GM18907 (cell line): ENCODE measurements at regions not wholly inside any gene's neighbourhood (a gene's known extent, or its start where the extent isn't known, plus 50 kb on each side); places are given as distances from the start of the nearest gene placed in this dataset.

Experiments used
- ATAC-seq: cut with Tn5 transposase; IDR thresholded peaks from one replicate; pipeline ENCODE4 v1.9.1; 2021; ENCODE audit warnings: mild to moderate bottlenecking, moderate library complexity; ENCODE audit not compliant: unreplicated experiment

DNA sequence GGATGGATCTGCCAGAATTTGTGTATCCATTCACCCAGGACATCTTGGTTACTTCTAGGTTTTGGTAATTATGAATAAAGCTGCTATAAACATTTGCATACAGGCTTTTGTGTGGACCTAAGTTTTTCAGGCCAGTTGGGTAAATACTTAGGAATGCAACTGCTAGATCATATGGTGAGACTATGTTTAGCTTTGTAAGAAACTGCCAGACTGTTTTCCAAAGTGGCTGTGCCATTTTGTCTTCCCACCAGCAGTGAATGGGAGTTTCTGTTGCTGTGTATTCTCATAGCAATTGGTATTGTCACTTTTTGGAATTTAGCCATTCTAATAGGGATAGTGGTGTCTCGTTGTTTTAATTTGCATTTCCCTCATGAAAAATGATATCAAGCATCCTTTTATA is 133.0 kb downstream of the KIF26A start:
- no peak for ATAC-seq

DNA sequence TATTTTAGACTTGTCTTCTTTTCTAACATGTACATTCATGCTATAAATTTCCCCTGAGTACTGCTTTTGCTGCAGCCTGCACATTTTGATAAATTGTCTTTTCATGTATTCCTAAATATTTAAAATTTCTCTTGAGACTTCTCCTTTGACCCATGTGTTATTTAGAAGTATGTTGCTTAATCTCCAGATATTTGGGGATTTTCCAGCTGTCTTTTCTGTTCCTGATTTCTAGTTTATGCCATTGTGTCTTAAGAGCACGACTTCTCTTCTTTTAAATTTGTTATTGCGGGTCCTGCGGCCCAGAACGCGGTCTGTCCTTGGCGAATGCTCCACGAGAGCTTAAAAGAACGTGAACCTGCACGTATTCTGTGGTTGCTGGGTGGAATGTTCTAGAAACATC is 136.4 kb downstream of the KIF26A start:
- no peak for ATAC-seq

DNA sequence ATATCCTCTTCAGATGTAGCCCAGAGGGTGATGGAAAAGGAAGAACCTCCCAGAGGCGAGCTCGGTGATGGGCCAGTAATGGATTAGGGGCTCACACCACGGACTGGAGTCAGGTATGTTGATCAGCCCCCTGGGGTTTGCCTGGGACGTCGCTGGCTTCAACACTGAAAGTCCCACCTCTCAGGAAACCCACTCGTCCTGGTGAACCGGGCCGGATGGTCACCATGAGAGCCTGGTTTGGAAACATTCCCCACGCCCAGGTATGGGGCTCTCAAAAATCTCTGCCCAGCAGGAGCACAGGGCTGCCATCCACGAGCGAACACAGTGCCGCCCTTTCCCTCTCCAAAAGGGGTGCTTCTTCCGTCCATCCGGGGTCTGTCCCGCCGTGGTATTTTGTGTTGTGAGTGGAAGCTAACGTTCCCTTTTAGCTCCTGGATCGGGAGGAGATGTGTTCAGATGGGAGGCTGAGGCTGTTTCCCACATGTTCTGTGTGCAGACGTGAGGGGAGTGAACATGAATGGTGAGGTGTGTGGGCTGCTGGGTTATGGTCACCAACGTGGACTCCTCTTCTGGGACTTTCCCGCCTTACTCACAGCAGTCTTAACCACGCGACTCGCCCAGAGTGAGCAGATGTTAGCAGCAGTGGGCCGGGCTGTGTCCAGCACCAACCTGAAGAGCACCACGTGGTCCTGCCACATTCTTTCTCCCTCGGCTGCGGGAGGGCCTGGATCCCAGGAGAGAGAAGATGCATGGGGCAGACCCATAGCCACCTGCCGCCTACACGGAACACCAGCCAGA is 139.2 kb downstream of the KIF26A start:
- no peak for ATAC-seq

DNA sequence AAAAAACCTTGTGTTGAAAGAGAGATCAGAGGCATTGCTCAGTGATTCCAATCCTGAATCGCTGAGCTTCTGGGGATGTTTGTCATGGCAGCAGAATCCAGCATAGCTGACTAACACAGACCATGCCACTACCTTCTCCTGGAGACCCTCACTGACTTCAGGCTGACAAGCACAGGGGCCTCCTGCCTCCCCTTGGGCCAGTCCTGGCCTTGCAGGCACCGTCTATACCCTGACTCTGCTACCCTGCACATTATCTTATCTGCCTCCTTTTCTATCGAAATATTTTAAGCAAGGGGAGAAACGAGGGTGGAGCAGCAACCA is 139.8 kb downstream of the KIF26A start:
- ATAC-seq: no peak

DNA sequence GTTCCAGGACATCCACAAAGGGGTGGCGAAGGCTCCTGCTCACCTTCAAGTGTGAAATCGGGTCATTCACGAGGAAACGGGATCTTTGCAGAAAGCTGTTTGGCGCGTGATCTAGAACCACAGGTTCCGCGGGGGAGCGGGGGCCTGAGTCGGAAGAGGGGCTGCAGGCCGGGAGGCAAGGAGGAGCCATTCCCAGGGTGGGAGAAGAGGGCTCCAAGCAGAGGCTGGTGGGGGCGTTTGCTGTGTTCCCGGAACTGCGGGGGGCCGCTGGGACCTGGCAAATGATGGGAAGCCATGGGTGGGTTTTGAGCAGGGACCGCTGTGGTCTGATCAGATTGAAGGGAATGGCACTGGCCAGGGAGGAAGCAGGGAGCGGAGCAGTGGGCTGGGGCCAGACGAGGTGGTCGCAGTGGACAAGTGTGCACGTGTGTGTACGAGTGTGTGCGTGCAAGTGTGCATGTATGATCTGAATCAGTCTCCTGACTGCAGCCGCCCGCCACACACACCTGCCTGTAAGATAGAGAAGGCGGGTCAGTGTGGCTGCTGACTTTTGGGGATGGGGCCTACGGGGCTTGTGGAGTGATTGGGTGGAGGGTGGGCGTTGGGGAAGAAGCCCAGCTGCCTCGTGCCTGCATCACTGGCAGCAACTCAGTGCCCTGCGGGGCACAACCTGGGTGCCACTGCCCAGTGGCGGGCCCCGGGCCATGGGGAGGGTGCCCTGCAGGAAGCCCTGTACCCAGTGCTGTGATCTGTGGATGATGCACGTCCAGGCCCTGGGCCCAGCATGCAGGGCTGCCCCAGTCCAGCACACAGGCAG is 141.9 kb downstream of the KIF26A start:
- ATAC-seq: no peak

DNA sequence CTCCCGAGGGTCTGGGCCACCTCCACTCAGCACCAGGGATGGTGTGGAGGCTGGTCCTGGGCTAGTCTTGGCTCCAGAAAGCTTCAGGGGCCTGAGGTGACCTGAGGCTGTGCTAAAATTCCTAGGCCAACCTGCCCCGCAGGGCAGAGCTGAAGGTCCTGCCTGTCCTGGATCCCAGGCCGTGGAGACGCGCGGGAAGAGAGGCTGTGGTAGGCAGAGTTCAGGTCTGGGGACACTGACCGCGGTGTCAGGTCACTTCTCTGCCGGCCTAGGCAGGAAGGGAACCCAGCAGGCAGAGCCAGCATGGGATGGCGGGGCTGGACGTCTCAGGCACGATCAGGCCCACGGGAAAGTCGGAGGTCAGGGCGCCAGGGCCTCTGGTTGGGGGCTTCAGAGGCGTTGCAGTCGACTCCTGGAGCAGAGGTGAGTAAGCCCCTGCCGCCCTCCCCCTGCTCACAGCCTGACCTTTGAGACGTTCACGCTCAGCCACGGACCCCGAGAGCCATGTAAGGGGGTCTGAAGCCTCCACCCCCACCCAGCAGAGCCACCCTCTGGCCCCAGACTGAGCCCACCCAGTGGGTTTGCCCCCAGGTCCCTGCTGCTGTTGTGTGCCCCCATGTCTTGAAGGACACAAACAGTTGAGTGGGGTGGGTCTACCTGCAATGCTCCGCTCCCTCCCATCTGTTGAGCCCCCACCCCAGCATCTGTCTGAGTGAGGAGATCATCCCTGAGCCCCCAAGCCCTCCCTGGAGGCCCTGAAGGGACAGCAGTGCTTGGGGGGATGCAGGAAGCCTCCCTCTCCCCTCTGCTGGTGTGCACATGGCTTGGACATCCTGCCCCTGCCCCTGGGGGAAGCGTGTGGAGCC is 142.7 kb downstream of the KIF26A start:
- ATAC-seq: no peak

DNA sequence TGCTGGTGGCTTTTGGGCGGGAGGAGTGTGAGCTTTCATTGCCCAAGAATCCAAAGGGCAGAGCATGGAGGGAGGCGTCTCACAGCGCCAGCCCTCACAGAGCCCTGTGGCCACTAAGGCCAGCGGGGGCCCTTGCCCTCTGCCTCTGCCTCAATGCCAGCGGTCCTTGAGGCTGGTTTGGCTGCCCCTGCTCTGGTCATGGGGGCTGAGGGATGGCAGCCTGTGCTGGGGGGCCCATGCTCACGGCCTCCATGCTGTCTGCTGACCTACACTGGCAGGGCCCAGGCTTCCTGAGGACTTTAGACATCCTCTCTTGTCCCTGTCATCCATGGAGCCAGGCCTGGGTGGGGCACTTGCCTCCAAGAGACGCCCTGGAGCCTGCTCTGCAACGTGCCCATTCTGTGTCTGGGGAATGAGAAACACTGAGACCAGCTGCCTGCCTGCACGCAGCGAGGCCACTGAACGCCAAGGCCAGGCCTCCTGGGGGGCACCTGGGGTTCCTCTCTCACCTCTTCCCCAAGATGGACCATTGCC is 143.4 kb downstream of the KIF26A start:
- ATAC-seq: no peak

DNA sequence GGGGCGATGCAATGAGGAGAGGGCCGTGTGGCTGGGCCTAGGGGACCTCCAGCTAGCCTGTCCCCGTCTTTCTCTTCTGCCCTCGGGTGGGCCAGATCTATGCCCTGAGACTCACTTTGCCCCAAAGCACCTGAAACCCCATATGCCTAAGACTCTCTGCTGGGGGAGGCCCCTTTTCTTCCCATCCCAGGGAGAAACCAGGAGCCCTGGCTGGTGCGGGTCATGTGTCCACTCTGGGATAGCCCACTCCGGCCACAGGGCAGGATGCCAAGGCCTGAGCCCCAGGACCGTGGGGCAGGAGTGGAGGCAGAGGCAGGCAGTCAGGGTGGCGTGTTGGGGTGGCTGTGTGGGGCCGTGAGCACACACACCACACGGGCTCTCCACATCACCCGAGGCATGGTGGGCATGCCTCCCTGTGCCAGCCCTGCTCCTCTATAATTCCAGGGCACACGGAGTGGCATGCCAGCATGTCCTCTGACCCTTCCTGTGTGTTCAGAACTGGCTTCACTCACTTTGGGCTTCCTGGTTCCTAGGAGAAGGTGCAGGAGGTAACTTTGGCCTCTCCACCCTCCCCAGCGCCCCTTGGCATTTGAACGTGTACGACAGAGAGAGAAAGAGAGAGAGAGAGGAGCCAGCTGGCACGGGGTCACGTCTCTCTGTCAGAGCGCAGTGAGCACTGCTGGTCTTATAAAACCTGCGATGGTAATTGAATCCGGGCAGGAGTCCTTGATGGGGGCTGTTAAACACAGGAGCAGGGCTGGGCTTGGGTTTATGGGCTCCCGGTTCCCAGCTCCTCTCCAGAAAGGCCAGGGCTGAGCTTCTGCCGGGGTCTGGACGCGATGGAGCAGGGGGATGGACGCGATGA is 144.2 kb downstream of the KIF26A start:
- ATAC-seq: no peak

DNA sequence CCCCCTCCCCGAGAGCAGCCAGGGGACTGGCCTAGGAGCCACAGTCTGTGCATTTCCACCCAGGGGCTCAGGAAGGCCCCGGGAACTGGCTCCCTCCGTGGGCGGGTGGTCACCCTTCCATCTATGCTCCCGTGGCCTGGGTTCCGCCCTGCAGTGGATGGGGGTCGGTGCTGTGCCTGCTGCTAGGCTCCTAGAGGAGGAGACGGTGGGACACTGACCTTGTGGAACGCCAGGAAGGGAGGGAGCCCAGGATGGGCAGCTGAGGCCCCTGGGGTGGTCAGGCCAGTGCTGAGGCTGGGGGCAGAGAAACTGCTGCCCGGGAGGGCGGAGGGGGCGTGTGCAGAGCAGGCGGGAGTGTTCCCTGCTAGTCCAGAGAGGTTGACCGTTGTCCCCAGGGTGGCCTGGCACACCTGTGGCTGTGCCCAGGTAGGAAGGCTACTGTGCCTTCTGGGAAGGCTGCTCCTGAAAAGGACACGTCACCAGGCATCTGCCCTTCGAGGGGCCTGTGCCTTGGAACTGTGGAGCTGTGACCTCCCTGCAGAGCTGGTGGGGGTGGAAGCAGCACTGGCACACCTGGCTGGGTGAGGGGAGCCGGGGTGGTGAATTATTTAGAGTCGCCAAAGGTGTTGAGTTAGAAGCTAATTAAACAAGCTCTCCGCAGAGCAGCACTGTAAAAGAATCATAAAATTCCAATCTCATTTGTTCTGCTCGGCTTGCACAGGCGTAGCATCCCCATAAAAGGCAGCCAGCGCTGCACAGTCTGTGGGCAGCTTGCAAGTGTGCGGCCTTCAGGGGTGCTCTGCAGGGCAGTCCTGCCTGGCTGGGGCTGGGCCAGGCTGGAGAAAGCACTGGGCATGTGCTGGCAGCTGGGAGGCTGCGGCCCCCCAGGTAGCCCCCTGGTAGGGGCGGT is 145.1 kb downstream of the KIF26A start:
- no peak for ATAC-seq

DNA sequence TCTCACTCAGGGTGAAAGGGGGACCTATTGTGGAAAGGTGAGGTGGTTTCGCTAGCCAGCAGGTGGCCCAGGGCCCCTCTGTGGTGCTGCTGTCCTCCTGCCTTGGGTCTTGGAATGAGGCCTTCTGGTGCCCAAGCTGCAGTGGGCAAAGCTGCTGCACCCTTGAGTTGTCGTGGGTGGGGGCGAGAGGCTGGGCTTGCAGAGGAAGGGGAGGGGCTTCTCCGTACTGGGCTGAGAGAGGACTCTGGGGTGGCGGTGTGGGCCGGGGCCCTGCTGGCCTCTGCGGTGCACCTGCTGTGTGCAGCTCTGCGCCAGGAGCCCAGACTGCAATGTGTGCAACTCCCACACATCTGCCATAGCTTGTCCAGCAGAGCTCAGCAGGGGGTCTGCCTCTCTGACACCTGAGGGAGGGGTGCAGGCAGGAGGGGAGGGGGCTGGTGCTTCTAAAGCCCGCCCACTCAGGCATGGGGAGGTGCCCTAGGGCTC is 145.8 kb downstream of the KIF26A start:
- ATAC-seq: no peak

DNA sequence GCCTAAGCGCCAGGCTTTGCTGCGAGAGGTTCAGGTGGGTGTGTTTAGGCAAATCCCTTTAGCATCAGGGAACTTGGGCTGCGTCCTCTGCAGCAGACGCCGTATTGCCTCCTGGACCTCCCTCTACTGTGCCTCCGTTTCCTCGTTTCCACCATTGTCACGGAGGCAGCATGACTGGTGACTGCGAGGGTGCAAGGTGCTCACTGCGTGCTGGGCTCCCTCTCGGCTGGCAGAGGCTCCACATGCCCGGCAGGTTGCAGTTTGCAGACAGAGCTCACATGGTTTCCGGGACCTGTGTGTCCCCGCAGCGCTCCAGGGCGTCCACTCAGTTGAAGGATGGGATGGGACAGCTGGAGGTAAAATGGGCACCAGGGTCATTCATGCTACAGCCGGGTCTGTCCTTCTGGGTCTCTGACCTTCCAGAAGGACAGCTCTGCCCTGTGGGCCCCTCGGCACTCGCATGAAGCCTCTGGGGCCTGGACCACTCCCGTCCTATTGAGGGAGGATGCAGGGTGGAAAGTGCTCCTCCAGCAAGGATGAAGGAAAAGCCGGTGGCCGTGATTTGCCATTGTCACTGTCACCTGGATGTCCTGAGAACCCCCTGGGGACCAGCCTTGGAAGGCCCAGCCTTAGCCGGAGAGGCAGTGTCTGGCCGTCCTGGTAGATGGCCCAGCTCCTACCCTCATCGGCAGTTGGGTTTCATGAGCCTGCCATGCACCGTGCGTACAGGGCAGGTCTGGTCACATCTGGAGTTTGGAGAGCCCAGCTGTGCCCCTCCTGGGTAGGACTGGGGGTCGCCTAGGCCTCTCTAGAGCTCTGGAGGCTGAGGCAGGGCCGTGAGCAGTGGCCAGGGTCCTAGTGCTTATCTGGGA is 146.5 kb downstream of the KIF26A start:
- no peak for ATAC-seq

DNA sequence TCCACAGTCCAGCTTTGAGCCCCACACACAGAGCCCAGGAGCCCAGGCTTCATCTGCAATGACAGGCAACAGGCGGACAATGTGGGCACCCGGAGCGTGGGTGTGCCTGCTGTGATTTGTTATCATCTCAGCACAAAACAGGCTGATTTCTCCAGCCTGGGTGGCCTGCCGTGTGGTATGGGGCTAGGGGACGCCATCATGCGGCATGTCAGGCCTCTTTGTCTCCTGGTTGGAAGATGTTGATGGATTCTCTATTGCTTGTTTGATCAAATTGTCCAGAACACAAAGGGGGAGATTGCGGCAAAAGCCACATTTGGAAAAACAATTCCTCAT is 147.1 kb downstream of the KIF26A start:
- ATAC-seq: no peak

DNA sequence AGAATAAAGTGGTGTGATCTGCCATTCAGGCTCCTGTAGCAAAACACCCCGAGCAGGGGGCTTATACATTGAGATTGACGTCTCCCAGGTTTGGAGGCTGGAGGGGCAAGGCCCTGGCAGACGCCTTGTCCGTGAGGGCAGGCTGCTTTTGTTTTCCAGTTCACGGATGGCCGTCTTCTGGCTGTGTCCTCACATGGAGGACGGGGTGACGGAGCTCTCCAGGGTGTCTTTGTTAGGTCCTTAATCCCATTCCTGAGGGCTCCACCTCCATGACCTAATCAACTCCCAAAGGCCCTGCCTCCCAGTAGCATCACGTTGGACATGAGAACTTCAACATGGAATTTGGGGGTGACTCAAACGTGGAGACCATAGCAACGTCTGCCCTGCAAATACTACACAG is 147.7 kb downstream of the KIF26A start:
- no peak for ATAC-seq

DNA sequence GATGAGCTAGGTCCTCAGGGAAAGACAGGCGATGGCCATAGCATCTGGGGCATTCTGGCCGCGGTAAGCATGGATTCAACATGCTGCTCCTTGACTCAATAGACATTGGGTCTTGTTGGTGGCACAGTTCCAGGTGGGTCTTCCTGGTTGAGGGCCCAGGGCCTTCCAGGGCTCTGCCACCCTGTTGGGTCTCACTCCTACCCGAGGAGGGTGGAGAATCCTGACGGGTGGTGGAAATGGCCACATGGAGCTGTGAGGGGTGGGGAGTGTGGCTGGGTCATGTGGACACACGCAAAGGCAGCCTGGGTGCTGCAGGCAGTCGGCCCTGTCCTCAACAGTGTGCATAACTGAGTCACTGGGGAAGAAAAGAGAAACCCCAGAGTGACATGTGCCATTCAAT is 148.1 kb downstream of the KIF26A start:
- no peak for ATAC-seq

DNA sequence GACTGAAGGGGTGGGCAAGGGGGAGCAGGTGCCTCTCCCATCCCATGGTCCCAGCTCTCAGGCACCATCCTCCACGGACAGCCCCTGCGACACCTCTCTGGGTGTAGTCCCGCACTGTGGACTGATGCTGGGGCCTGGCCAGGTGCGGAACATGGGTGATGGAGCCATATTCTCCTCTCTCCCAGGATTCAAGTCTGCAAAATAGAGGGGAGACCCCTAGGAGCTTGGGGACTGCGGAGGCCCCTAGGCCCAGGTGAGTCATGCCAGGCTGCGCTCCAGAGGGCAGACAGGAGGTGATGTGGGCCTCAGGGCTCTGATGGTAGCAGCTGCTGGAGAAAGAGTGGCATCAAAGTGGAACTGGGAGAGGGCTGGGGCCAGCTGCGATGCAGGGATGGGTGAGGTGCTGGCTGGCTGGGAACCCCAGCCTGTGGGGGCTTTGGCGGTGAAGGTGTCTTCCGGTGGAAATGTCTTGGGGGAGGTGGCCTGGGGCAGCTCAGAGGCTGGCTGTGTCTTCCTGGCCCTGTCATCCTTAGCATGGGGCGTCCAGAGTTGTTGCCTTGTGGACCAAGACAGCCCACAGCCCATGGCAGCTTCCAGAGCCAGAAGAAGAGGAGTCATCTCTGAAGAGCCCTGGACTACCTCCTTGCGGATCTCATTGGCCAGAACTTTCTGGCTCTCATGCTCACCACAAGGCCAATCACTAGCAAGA is 149.1 kb downstream of the KIF26A start:
- no peak for ATAC-seq

DNA sequence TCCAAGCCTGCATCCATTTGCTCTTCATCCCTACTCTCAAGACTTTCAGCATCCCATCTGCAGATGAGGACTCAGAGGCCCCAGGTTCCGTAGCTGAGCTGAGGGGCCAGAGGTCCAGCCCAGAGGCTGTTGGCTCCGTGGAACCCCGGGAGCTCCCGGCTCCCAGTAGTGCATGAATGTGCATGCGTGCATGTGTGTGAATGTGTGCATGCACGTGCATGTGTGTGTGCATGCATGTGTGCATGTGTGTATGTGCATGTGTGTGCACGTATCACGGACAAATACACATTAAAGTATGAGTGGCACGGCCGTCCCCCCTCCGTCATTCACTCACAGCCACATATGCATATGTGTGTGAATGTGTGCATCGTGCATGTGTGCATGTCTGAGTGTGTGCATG is 149.9 kb downstream of the KIF26A start:
- ATAC-seq: no peak

DNA sequence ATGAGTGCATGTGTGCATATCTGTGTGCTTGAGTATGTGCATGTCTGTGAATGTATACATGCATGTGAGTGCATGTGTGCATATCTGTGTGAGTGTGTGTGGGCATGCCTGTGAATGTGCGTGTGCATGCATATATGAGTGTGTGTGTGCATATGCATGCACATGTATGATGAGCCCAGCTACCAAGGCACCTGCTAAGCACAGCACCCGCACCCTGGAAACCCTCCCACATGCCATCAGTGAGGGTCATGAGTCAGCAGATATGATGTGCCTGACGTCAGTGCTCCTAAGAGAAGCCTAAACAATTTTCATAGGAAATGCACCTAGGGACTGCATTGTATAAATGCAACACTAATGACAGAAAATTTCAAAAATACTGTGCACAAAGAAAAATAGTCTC is 151.1 kb downstream of the KIF26A start:
- ATAC-seq: no peak
